H54 (cell line): ENCODE measurements at regions not wholly inside any gene's neighbourhood (a gene's known extent, or its start where the extent isn't known, plus 50 kb on each side); places are given as distances from the start of the nearest gene placed in this dataset.

Source experiments
- DNase-seq: peaks from one replicate; pipeline ENCODE4 v3.0.0; 2011; ENCODE audit warnings: low spot score, mixed read lengths; ENCODE audit not compliant: insufficient read length
- FAIRE-seq: peaks from 3 replicates; lab custom pipeline; 2011; peaks lifted over from hg19 to GRCh38; lab: Jason Lieb, UNC
- POLR2A ChIP-seq: IDR thresholded peaks from 2 replicates; pipeline ENCODE4 v1.6.1; 2011; ENCODE audit warnings: low read depth, mild to moderate bottlenecking, low read length

- FAIRE-seq (no peak), DNase-seq (no peak)
- TF ChIP-seq POLR2A, result no peak
These were observed 340.7 kb downstream of the DHX15 start for GRCh38 chr4:24243641-24244040.

GRCh38 chr4:24241511-24241910 lies 342.8 kb downstream of the DHX15 start:
- no peak for FAIRE-seq
- TF ChIP-seq POLR2A, result no peak
- no peak for DNase-seq

- DNase-seq (no peak), FAIRE-seq (no peak)
- TF ChIP-seq POLR2A, result no peak
These were observed 343.7 kb downstream of the DHX15 start for GRCh38 chr4:24240655-24241054.

GRCh38 chr4:24237709-24238108 lies 346.6 kb downstream of the DHX15 start:
- no peak for TF ChIP-seq POLR2A
- FAIRE-seq, result no peak

GRCh38 chr4:24236532-24236931 lies 346.7 kb upstream of the PPARGC1A start:
- no peak for FAIRE-seq
- no peak for TF ChIP-seq POLR2A
- no peak for DNase-seq

More at GRCh38 chr4:24237709-24238108, 346.6 kb downstream of the DHX15 start:
- no peak for DNase-seq

- DNase-seq, result no peak
- no peak for TF ChIP-seq POLR2A
- no peak for FAIRE-seq
These were observed 346.3 kb upstream of the PPARGC1A start for GRCh38 chr4:24236120-24236519.

GRCh38 chr4:24235618-24236017 lies 345.8 kb upstream of the PPARGC1A start:
- no peak for FAIRE-seq
- DNase-seq, result no peak
- no peak for TF ChIP-seq POLR2A

GRCh38 chr4:24234288-24234848 lies 344.5 kb upstream of the PPARGC1A start:
- no peak for TF ChIP-seq POLR2A
- DNase-seq (no peak), FAIRE-seq (no peak)

GRCh38 chr4:24230955-24231354 lies 341.1 kb upstream of the PPARGC1A start:
- no peak for TF ChIP-seq POLR2A
- FAIRE-seq, result no peak
- no peak for DNase-seq

GRCh38 chr4:24229978-24230377 lies 340.1 kb upstream of the PPARGC1A start:
- FAIRE-seq (no peak), DNase-seq (no peak)
- no peak for TF ChIP-seq POLR2A

GRCh38 chr4:24228692-24229091 lies 338.8 kb upstream of the PPARGC1A start:
- no peak for FAIRE-seq
- no peak for TF ChIP-seq POLR2A
- DNase-seq, result no peak

GRCh38 chr4:24226667-24227066 lies 336.8 kb upstream of the PPARGC1A start:
- no peak for DNase-seq
- no peak for TF ChIP-seq POLR2A
- FAIRE-seq, result no peak

- FAIRE-seq (no peak), DNase-seq (no peak)
- TF ChIP-seq POLR2A, result no peak
These were observed 336.2 kb upstream of the PPARGC1A start for GRCh38 chr4:24226023-24226422.

GRCh38 chr4:24224446-24224845 lies 334.6 kb upstream of the PPARGC1A start:
- DNase-seq, result no peak
- no peak for FAIRE-seq
- TF ChIP-seq POLR2A, result no peak

- FAIRE-seq (no peak), DNase-seq (no peak)
- no peak for TF ChIP-seq POLR2A
These were observed 329.4 kb upstream of the PPARGC1A start for GRCh38 chr4:24219209-24219608.

- no peak for TF ChIP-seq POLR2A
- FAIRE-seq (no peak), DNase-seq (no peak)
These were observed 328.7 kb upstream of the PPARGC1A start for GRCh38 chr4:24218566-24218965.

- no peak for TF ChIP-seq POLR2A
- DNase-seq (no peak), FAIRE-seq (no peak)
These were observed 324.9 kb upstream of the PPARGC1A start for GRCh38 chr4:24214796-24215195.
